T1000 (cell line): ENCODE measurements at regions not wholly inside any gene's neighbourhood (a gene's known extent, or its start where the extent isn't known, plus 50 kb on each side); places are given as distances from the start of the nearest gene placed in this dataset.
"Not testable (repeated sequence)": the region's sequence is repeated elsewhere in the genome, so short reads cannot be mapped to it uniquely, and the experiment has no call there.

Experiments
- DNase-seq: peaks from one replicate; lab custom pipeline; 2025; ENCODE audit warnings: mixed read lengths; lab: John Stamatoyannopoulos, UW

DNA sequence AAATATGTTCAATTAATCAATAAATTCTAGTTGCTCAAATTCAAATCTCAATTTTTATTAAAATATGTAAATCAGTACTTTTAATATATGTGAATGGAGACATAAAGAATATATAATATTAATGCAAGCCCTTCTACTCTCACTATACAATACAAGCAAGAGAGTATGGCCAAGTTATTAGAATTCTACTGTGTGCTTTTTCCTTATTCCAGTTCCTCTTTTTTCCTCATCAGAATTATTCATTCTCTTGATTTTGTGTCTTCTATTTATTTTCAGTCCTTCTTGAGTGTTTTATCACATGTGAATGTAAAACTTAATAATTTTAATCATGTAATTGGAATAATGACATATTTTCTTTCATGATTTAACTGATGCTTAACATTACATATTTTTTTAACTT, 276.8 kb downstream of the PCDH20 start:
- no peak for DNase-seq

DNA sequence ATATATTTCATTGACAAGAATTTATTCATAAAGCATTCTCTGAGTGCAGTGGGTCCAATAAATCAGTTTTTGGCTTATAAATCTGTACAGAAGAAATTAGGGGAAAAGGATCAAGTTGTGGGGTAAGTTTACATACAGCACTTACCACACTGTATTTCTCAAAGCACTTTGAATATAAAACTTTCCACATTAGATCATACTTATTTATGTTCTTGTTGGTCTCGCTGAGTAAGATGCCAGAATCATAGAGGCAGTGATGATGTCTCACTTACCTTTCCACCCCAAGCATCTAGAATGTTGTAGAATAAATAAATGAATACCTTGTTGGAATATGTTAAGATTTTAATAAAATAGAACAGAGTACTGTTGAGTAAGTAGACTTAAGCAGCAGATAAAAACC, 279.1 kb downstream of the PCDH20 start:
- no peak for DNase-seq

DNA sequence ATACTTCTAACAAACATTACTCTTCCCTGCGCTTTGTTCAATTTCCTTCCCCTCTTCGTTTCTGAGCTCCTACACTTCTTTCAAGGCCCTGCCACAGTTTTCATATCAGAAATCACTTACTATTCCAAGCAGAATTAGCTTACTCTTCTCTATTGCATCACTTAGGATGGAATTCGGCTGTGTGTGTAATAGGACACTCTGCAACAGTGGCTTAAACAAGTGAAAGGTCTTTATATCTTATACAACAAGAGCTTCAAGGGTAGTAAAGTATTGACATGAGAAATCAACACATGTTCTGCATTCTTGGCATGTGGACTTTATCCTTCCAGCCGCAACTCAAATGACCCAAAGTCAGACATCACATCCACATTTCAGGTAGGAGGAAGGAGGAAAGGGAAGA, 279.6 kb downstream of the PCDH20 start:
- DNase-seq = no peak

DNA sequence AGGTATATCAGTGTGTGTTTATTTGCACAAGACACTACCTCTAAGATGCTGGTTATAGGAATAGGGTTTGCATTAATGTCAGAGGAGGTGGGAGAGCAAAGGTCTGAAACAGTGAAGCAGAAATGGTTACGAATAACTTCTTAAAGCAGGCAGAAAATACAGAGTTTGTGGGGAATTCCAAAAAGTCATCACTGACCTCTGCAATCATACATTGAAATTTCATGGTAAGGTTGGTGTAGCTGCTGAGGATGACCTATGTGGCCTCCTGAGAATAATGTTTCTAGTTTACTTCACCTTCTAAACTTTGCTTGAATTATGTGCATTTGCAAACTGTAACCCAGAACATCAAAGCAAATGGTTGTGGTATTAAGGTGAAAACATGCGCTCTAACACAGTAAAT, 280.1 kb downstream of the PCDH20 start:
- no peak for DNase-seq

DNA sequence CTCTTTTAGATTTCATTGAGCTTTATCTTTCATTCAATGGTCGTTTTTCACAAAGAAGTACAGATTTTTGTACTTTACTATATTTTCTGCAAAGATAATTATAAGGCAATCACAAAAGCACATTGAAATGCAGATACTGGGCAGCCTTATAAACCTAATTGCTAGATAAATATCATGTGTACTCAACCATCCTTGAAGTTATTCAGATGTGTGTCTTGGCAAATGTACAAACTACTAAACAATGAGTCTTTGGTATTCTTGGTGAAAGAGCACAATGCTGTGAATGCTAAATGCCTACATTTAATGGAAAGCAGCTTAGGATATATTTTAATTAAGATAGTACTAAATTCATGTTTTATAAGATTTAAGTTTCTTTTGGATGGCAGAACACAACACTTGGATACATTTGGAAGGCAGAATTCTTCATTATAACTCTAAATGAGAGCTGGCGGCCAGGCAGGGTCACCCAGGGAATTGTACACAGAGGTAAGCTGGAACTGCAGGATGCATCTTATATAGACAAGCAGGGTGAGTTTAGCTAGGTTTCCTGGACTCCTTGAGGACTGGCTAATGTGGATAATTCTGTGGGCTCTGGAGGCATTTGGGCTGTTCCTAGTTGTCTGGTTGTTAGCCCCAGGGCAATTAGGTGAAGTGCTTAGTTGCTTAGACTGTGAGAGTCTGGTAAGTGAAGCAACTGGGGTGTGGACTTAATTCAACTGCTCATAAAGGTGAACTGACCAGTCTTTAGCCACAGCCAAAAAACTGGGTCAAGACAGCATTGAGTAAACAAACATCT, 286.6 kb downstream of the PCDH20 start:
- no peak for DNase-seq

DNA sequence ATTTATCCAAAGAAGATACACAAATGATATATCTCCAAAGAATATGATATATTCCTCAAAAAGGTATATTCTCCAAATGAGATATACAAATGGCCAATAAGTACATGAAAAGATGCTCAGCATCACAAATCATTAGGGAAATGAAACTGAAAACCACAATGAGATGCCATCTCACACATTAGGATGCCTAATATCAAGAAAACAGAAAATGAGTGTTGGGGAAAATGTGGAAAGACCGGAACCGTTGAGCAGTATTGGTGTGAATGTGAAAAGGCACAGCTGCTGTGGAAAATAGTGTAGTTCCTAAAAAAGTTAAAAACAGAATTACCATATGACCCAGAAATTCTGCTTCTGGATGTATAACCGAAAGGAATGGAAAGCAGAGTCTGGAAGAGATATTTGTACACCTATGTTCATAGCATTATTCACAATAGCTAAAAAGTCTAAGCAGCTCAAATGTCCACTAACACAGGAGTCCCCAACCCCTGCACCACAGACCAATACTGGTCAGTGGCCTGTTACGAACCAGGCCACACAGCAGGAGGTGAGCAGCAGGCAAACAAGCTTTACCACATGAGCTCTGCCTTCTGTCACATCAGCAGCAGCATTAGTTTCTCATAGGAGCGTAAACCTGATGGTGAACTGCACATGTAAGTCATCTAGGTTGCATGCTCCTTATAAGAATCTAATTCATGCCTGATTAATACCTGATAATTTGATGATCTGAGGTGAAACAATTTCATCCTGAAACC, 291.9 kb downstream of the PCDH20 start:
- no peak for DNase-seq

DNA sequence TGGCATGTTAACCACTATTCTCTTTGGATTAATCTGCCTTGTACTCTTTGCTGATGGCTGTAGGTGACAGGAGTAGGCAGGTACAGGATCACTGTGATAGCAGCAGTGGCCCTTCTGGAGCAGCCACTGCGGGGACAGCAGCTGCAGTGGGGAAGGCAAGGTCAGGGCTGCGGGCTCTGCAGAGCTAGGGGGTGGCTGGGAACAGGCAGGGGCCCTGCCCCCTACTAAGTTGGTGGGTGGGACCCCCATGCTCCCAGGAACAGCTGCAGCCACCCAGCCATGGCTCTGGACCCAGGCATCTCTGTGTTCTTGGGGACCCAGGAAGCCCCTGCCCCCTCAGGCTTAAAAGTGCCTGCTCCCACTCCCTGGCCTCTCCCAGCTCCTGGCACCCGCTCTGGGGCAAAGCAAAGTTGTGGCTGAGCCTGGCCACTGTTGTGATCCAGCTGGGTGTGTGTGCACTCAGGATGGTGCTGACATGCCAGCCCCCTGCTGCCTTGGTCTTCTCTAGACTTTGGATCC, 302.4 kb downstream of the PCDH20 start:
- no peak for DNase-seq

DNA sequence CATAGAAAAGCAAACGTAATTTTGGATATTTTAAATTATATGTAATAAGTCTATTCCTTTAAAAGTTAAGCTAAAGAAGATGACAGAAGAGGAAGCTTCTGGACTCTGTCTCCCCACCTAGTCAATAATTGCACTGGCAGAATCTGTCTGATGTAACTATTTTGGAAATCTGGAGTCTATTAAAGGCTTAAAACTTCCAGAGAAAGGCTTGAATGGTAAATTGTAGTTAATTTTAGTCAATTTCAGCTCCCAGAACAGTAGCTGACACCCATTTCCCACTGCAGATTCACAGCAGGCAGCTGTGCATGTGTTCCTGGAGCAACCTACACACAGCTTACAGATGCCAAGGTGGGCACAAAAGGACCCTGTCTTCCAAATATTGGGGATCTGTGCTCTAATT, 304.1 kb downstream of the PCDH20 start:
- DNase-seq = no peak

DNA sequence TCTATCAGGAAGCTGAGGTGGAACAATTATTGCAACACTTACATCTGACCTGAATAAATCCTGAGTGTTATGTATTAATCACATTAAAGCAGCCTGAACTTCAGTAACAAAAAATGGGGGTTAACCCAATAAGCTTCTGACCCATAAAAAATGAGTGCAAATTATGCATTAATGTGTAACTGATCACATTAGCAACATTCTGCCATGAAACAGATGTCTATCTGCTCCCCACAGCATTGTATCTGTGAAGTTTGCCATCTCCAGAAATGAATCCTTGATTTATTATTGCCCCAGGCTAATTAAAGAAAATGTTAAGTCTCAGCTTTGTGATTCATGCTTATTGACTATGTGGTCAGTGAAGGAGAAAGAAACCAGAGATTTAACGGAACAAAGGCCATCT, 304.9 kb downstream of the PCDH20 start:
- DNase-seq = no peak

DNA sequence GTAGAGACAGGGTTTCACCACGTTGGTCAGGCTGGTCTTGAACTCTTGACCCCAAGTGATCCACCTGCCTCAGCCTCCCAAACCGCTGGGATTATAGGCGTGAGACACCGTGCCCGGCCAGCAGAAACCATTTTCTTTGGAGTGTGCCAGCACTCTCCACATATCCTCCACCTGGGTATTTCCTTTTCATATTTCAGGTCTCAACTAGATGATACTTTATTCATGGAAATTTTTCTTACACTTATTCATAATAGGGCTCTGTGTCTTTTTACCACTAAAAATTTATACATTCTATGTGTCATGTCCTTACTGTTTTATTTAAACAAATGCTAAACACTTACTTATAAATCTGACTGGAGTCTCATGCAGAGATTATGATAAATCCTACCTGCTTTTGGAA, 305.9 kb downstream of the PCDH20 start:
- no peak for DNase-seq

DNA sequence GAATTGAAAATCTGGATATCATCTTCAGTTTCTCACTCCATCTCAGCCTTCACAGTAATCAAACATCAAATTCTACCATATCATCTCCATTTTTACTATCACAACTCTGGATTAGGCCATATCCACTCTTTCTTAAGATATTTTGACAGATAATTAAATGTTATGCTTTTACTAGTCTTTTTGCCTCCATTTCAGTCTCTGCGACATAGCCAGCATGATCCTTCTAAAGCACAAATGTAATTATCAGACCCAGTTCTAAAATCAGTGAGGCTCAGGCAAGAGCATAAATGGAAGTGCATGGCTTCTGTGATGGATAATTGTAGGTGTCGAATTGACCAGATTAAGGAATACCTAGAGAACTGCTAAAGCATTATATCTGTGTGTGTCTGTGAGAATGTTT, 307.7 kb downstream of the PCDH20 start:
- no peak for DNase-seq

DNA sequence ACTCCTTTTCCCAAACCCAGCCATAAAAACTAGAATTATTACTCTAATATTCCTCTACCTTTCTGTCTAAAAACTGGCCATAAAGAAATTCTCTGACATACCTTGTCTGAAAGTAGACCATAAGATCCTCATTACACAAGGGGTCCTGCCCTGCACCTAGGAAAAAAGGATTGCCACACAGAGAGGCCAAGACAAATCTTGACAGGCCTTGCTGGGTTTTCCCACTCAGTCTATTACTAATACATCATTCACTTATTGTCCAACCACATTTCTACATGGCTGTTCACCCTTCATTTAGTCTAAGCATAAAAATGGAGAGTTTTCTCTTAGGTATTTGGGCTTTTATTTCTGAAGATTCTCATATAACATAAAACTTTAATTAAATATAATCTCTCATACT, 319.8 kb downstream of the PCDH20 start:
- no peak for DNase-seq

DNA sequence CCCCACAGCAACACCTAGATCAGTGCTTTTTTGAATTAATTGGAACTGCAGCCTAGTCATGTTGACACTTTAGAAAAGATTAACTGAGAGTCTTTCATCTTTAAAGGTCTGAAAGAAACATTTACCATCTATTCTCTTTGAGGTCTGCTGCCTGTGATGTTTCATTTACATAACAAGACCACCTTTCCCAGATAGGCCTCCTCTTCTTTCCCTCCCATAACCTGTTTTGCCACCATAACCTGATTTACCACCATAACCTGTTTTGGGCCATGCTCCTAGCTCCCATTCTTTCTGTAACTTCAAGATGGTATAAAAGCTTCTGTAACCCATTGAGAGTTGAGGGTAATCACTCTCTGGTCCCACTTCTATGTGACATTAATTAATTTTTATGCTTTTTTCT, 320.8 kb downstream of the PCDH20 start:
- DNase-seq = no peak

DNA sequence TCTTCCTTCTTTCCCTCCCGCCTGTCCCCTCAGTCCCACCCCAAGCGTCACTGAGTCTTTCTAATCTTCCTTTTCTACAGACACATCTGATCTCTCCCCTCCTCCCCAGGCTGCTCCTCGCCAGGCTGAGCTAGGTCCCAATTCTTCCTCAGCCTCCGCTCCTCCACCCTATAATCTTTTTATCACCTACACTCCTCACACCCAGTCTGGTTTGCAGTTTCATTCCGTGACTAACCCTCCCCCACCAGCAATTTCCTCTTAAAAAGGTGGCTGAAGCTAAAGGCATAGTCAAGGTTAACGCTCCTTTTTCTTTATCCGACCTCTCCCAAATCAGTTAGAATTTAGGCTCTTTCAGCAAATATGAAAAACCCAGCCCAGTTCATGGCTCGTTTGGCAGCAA, 325.8 kb downstream of the PCDH20 start:
- not testable (repeated sequence) for DNase-seq

DNA sequence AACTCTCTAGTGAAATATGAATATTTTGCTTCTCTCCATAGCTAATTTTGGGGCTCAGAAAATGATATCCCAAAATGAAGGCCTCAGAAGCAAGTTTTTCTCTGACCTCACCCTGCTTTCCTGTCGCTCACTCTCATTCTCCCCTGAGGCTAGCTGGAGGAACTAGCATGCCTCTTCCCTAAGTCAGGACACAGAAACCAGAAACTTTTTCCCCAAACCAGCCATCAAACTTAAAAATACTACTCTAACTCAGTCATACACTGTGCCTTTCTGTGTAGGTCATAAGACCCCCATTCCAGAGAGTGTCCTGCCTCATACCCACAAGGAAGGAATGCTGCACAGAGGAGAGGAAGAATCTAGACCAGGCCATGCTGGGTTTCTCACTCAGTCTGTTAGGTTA, 329.6 kb downstream of the PCDH20 start:
- no peak for DNase-seq

DNA sequence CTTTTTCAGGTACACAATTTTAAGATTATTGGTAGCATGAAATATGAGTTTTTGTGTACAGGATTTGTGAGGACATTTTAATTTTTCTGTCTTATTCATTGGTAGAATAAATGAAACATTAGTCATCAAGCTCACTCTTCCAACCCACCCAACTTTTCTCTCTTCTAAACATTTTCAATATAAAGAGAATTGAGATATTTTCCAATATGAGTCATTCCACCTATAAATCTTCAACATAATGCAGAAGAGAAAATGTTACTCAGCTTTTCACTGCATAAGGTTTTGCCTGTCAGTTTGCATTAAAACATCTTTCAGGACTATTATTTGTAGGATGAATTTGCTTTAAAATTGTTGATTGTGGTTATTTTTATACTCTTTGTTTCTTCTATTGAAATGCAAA, 330.7 kb downstream of the PCDH20 start:
- no peak for DNase-seq

DNA sequence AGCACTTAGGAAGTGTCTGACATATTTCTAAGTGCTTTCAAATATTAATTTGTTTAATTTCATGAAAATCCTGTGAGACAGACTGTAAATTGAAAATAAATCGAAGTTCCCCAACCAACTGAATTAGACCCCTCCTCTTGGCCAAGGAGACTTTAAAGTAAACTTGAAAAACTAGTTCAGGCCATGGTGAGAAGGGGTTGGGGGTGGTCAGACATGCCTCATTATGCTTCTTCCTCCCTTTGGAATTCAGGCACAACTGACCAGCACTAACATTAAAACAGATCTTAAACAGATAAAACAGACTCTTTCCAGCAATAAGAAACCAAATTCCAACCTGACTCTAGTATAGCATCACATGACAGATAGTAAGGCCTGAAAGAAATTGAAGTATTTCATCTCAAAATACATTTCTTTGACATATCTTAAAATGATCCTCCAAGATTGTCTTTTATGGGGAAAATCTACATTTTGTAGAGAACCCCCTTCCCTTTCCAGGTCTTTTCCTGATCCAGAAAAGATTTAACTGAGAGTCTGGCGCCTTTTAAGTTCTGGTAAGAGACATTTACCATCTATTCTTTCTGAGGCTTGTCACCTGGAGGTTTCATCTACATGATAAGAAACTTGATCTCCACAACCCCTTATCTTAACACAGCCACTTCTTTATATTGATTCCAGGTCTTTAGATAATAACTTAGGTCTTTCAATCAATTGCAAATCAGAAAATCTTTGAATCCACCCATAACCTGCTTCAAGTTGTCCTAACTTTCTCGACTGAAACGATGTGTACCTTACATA, 336.5 kb downstream of the PCDH20 start:
- DNase-seq = no peak

DNA sequence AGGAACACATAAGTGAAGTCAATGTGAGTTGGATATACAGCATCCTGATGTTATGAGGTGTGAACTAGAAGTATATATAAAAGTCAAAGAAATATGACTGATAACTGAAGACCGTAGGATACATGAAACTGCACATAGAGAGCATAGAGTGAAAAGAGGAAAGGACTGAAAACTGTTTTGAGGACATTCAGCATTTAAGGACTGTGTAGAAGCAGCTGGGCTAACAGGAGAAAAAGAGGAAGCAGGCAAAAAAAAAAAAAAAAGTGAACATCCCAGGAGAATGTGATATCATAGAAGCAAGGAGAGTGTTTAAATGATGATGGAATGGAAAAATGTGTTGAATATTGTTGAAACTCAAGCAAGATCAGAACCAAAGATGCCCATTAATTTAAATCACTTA, 363.5 kb downstream of the PCDH20 start:
- DNase-seq = no peak

DNA sequence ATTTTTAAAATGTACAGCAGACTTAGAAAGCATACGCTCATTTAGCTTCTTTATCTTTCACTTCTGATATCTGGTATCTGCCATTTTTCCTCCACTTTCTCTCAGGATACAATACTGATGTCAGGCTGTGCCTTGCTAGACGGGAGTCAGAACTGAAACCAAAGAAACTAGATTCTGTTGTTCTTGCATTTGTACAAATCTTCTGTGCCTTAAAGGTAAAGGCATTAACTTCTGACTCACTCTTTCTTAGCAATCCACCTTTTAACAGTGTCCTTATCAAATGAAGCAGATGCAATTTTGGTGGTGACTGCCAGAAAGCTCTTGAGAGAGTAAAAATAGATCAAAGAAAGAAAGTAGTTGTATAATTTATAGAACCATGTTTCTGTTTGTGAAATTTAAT, 370.4 kb downstream of the PCDH20 start:
- DNase-seq = no peak

DNA sequence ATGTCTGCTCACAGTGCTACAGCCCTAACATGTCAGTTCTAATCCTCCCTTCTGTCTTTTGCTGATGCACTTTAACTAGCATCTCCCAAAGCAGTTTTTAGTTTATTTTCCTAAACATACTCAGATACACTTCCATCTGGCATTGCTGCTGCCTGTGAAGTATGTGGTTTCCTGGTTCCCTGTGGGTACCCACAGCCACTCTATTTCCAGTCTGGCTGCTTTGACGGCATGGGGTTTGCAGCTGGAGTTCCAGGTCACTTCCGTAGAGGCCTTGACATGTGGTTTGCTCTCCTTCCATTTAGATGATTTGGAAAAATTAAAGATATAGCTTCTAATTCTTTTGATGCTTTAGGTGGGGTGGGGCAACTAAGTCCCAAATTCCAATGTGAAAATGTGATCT, 375.5 kb downstream of the PCDH20 start:
- DNase-seq = no peak

DNA sequence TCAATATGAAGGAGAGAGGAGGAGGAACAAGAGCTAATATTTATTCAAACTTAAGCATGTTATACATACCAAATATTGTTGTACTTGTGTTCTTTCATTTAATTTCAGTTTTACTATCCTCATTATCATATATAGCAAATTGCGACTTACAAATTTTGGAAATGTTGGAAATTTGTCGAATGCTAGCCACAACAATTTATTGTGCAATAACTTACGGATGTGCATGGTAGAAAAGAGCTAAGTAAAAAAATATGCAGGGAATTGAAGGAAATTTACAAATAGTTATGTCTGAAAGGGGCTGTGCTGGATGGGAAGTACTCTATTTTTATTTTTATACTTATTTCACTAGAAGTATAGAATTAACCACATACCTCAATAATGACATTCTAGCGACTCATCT, 376.3 kb downstream of the PCDH20 start:
- no peak for DNase-seq

DNA sequence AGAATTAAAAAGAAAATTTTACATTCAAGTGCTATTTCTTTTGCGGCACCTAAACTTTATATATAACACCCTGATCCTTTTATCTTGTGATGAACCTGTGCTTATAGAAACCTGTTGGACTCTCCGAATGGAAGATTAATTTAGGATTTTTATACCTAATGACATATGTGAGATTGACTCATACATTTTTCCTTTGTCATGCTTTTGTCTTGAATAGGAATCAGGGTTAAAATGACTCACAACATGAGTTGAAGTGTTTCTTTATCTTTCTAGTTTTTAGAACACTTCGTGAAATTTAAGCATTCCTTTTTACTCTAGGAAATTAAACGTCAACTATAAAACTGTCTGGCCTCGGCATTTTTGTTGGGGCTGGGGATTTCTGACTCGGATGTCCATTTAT, 378.9 kb downstream of the PCDH20 start:
- no peak for DNase-seq

DNA sequence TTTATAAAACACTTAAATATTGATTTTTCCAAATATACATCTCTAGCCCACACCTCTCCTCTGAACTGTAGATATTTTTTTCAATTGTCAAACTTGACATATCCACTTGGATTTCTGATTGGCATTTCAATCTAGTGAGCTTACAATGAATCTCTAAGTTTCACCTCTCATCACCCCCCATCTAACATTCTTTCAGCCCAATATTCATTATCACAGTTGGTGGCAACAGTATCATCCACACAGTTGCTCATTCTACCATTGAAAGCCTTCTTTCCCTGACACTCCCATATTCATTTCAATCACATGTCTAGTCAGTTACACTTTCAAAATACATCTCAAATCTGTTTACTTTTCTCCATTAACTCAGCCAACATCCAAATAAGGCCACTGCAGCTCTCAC, 385.2 kb downstream of the PCDH20 start:
- DNase-seq = no peak
